HG03175 (cell line): ENCODE measurements at regions not wholly inside any gene's neighbourhood (a gene's known extent, or its start where the extent isn't known, plus 50 kb on each side); places are given as distances from the start of the nearest gene placed in this dataset.
"Not testable (repeated sequence)": the region's sequence is repeated elsewhere in the genome, so short reads cannot be mapped to it uniquely, and the experiment has no call there.

ENCODE experiments used
- ATAC-seq: cut with Tn5 transposase; IDR thresholded peaks from one replicate; pipeline ENCODE4 v1.9.1; 2021; ENCODE audit warnings: mild to moderate bottlenecking, moderate library complexity; ENCODE audit not compliant: unreplicated experiment

- ATAC-seq = no peak
Measured at GRCh38 chr9:106775960-106776359, 87.0 kb upstream of the ZNF462 start.

- ATAC-seq = no peak
Measured at GRCh38 chr9:106779796-106780195, 83.2 kb upstream of the ZNF462 start.

GRCh38 chr9:106783121-106783520, 79.8 kb upstream of the ZNF462 start:
- no peak for ATAC-seq

- ATAC-seq = no peak
Measured at GRCh38 chr9:106784076-106784475, 78.9 kb upstream of the ZNF462 start.

GRCh38 chr9:106785200-106785599, 77.8 kb upstream of the ZNF462 start:
- no peak for ATAC-seq

GRCh38 chr9:106788021-106788420, 74.9 kb upstream of the ZNF462 start:
- ATAC-seq = not testable (repeated sequence)

- no peak for ATAC-seq
Measured at GRCh38 chr9:106795031-106795430, 67.9 kb upstream of the ZNF462 start.

- ATAC-seq = no peak
Measured at GRCh38 chr9:106796771-106797170, 66.2 kb upstream of the ZNF462 start.

GRCh38 chr9:106797299-106797698, 65.7 kb upstream of the ZNF462 start:
- ATAC-seq = no peak

- no peak for ATAC-seq
Measured at GRCh38 chr9:106798016-106798799, 64.8 kb upstream of the ZNF462 start.

GRCh38 chr9:106799152-106799551, 63.8 kb upstream of the ZNF462 start:
- ATAC-seq = no peak

- ATAC-seq = no peak
Measured at GRCh38 chr9:106800701-106801270, 62.2 kb upstream of the ZNF462 start.

GRCh38 chr9:106801816-106802215, 61.1 kb upstream of the ZNF462 start:
- ATAC-seq = no peak
